GM12872 (cell line): ENCODE measurements at regions not wholly inside any gene's neighbourhood (a gene's known extent, or its start where the extent isn't known, plus 50 kb on each side); places are given as distances from the start of the nearest gene placed in this dataset.

Experiments
- TF ChIP-seq, protein P1 (sequence below): IDR thresholded peaks from 3 replicates; pipeline ENCODE4 v1.5.1; 2011; ENCODE audit warnings: low read depth, mild to moderate bottlenecking, low read length, moderate library complexity; ENCODE audit not compliant: insufficient read depth

- TF ChIP-seq, protein P1, sequence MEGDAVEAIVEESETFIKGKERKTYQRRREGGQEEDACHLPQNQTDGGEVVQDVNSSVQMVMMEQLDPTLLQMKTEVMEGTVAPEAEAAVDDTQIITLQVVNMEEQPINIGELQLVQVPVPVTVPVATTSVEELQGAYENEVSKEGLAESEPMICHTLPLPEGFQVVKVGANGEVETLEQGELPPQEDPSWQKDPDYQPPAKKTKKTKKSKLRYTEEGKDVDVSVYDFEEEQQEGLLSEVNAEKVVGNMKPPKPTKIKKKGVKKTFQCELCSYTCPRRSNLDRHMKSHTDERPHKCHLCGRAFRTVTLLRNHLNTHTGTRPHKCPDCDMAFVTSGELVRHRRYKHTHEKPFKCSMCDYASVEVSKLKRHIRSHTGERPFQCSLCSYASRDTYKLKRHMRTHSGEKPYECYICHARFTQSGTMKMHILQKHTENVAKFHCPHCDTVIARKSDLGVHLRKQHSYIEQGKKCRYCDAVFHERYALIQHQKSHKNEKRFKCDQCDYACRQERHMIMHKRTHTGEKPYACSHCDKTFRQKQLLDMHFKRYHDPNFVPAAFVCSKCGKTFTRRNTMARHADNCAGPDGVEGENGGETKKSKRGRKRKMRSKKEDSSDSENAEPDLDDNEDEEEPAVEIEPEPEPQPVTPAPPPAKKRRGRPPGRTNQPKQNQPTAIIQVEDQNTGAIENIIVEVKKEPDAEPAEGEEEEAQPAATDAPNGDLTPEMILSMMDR: no peak
Observed at GRCh38 chr2:120503793-120504571, 158.0 kb downstream of the INHBB start.

- TF ChIP-seq, protein P1: no peak
Observed at GRCh38 chr2:120504936-120505705, 159.2 kb downstream of the INHBB start.

DNA sequence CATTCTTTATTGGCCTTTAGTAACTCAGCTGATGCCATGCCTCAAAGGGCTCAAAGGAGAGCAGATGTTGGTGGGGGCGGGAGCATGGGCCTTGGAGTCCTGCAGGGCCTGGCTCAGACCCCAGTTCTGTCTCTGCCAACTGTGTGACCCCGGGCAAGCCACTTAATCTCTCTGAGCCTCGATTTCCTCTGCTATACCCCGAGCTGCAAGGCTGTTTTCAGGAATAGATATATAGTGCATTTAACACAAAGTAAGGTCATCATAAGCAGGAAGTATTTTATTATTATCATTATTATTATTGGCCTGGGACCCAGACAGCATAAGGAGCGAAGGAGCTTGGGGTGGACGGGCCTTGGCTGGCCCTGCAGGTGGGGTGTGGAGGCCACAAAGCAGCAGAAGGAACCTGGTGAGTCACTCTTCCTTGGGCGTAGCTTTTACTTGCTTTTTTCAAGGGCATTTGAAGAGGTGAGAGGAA is 162.7 kb downstream of the INHBB start:
- TF ChIP-seq, protein P1: no peak

DNA sequence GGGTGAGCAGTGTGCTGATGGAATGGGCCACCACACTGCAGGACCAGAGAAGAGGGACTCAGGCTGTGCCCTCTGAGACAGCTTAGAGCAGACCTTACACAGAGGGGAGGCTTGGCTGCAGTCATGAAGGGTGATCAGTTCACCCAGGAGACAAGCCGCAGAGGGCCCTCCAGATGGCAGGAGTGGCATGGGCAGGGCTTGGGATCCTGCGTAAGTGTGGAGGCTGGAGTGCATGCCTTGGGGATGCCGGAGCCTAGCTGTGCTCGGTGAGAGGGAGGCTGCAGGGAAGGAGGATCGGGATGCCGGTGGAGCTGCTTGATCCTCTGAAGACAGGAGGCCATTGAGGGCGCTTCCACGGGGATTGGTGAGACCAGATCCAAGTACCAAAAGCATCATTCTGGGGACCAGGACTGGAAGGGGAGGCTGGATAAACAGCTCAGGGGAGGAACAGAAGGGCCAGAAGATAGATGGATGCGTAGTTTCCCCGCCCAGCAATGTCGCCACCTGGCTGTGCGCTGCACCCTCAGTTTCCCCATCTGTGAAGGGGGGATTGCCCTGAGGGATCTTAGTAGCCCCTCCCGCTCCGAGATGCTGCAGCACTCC is 163.4 kb downstream of the INHBB start:
- TF ChIP-seq, protein P1: no peak

DNA sequence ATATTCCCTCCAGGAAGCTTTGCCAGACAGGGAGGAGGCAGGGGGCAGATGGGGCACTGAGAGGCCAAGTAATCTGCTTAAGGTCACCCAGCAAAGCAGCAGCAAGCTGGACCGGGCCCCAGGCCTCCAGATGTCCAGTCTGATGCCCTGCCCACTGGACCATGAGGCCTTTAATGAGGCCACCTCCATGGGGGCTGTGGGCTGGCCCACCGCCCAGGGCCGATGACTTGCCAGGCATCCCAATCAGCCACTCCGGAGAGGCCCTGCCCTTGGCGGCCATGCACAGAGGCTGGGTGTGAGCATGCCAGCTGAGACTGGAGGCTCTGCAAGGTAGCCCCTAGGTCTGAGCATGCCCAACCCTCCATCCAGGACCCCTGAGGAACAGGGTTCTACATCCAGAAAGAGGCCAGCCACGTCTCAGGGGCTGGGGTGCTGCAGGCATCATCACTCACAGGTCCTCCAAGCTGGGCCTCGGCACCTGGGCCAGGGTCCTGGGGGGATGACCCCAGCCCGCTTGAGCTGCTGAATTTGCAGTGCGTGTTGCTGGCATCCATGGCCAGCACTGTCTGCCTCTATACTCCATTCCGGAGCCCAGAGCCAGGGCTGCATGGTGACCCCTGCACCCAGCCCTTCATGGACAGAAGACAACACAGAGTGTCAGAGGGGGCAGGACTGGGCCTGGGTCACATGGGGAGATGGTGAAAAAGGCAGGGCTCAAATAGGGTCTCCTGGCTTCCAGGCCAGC is 164.2 kb downstream of the INHBB start:
- TF ChIP-seq, protein P1: no peak

DNA sequence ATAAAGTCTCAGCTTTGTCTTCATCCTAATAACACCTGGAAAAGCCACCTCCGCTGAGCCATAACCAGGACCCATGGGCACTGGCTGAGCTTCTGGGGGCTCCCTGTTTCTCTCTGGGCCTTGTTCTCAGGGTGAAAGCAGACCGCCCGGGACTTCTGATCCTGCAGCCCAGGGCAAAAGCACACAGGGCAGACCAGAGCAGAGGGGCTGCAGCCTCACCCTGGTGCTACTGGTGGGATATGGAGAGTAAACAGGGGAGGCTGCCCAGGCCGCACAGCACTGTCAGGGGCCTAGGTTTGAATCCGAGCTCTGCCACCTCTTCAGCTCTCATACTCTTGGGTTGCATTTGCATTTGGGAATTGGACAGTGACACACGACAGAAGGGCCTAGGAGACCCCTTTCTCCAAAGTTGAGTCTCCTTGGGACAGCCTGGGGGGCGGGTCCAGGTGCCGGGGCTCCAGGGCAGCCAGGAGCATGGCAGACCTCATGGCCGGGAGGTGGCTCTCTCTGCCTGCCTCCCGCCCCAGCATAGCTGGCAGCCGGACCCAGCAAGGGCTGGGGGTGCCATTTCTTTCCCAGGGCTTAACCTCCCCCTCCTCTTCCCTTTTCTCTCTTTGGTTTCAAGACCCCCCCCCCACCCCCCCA is 164.9 kb downstream of the INHBB start:
- TF ChIP-seq, protein P1: no peak
